ENCODE measurements at regions not wholly inside any gene's neighbourhood (a gene's known extent, or its start where the extent isn't known, plus 50 kb on each side); places are given as distances from the start of the nearest gene placed in this dataset.
"Not testable (repeated sequence)": the region's sequence is repeated elsewhere in the genome, so short reads cannot be mapped to it uniquely, and the experiment has no call there.

DNA sequence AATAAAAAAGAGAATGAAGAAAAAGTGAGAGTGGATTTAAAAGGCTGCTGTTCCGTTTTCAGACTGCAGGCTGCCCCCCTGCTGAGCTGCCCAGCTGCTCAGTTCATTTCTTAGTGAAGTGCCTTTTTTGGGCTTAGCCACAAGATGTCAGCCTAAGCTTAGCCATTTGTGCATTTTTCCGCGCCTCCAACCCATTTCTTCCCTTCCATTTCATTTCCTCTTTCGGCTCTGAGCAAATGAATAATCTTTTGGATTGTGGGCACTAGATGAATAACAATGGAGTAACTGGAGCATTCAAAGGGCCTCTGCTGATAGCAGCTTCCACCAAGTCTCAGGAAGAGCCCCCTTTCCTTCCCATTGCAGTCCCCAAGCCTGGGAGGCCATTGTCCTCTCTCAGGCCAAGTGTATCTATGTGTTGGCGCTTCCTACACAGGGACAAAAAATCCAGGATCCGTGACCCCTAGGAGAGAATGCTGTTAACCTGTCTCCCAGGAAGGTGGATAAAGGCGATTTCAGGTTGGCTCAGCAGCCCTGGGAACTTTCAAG, 83.5 kb upstream of the SPTLC3 start:
- peak; percentile 75 for DNase-seq

DNA sequence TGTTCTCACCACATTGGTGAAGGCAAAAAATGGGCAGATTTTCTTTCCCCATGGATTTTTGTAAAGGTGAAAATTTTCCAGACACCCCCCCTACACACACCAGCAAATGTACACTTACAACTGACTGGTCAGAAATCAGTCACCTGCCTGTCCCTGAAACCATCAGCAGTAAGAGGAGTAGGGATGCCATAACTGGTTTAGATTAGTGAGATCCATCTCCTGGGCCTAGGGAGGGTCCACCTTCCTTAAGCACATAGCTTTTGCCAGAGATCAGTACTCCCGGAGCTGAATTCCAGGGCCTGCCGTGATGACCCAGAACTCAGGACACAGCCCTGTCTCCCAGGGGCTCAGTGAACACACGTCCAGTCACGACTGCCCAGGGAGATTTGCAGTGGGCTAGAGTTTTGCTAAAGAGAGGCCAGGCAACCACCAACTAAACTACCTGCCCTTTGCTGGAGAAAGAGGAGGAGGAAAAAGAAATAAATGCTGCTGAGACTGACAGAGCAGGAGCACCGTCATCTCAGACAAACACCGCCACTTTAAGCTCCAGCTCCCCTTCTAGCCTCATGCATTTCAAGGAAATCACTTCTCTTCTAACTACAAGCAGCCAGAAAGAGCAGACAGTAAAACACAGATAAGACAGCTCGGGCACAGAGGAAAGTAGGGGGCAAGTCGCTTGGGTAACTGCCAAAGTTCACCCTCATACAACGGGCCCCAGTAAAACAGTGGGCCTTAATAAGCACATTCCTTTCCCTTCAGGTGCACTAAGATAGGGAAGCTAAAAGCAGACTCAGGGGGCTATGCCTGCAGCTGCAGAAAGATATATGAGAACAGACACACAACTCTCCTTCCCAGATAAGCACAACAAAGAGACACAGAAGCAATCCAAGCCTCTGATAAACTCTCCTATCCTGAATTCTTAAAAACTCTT, 82.6 kb upstream of the SPTLC3 start:
- DNase-seq: no peak

DNA sequence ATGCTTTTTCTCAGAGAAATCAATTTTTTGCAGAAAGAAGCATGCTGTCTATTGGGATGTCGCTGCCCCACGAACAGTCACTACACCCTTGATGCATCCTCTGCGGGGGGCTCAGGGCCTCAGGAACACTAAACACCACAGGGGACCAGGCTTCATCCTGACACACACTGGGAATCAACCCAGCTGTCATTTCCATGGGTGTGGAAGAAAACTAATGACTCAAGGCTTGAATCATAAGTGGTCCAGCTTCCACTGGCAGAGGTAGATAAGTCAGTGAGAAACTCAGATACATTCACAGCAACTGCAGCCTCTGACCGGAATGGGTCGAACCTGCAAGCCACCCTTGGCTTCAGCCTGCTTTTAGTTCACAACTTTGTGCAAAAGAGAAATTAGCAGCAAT, 81.3 kb upstream of the SPTLC3 start:
- DNase-seq: no peak

DNA sequence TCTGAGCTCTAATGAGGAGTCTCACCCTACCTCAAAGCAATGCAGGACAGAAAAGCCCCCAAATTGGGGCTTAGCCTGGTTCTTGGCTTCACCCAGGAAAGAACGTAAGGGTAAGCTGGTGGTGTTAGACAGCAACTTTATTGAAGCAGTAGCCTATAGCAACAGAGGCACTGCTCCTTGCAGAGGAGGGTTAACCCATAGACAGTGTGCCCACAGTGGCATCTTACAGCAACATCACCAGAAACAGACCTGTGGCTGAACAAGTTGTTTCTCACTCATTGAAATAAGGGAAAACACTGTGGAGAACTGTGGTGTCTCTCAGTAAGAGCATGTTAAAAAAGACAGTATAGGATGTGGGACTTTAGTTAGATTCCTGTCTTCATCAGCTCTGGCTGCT, 80.4 kb upstream of the SPTLC3 start:
- no peak for DNase-seq

- no peak for DNase-seq
Measured at GRCh38 chr20:12928755-12929401, 79.9 kb upstream of the SPTLC3 start.

DNA sequence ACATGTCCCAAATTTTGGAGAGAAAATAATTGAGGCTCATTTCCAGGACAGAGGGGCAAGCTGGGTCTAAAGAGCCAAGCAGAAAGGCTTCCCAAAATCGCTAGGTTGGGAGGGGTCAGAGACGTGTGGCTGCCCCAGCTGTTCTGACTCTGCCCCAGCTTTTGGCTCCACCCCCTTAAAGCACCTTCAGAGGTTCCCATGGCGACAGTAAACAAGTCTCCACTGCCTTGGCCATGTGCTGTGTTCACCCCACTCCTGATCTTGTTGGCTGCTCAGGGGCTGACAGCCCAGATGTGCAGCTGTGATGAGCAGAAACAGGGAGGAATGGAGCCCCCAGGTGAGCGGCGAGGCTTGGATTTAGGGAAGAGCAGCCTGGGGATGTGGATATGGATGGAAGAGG, 72.8 kb upstream of the SPTLC3 start:
- DNase-seq: peak; percentile 17

DNA sequence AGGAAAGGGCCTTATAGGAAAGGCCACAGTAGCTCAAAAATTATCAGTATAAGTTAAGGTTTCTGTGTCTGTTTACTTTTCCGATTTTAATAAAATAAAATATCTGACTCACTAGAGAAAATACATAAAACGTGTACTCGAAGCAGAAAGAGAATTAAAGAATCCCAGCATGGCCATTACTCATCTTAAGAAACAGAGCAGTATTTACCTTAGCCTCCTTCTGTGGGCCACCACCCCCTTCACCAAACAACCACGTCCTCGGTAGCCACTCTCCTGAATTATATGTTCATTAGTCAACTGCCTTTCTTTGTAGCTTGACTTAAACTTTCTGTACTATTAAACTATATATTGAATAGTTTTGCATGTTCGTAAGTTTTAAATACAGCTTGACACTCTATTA, 72.2 kb upstream of the SPTLC3 start:
- DNase-seq: no peak

- no peak for DNase-seq
Measured at GRCh38 chr20:12941025-12941424, 67.7 kb upstream of the SPTLC3 start.

DNA sequence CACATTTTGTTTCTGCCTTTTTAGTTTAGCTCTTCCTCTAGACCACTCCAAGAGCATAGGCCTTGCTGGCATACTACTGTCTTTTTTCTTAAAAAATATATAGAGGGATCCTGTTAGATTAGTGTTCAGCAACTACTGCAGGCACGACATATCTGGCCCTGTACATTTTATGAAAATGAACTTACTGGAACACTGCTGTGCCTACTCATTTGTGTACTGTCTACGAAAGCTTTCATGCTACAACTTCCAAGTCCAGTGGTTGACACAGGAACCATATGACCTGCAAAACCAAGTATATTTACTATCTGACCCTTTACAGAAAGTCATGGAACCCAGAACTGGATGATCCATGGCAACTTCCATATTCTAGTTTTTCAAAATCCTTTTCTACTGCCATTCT, 66.6 kb upstream of the SPTLC3 start:
- no peak for DNase-seq

DNA sequence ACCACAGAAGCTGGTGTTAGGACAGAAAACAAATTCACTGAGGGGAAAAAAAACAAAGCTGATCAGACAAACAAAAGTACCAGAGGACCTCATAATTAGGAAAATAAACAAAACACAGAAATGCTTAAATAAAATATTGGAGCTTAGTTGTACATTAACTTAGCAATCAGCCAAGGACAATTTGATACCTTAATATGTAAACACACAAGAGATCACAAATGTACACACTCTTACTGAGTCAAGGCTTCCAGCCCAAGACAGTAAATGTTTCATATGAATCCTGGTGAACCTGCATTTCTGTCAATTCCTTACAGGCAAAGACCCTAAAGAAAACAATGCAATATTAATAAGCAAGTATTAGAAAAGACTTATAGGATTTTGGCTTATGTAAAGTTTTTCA, 62.0 kb upstream of the SPTLC3 start:
- DNase-seq: no peak

DNA sequence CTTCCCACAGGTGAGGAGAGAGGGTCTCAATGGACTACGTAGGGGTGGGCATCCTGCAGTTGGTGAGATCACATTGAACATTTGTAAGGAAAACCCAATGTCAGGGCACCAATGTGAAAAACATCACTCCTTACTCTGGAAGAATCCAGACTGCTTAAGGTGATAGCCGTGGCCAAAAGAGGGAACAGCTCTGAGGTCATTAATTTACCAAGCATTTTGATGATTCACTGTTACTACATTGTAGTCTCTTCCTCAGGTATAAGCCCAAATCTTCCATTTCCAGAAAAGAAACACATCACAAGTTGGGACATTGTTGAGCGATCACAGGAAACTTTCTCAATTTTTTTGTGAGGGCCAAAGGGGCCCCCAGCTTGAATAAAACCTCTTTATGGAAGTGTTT, 61.1 kb upstream of the SPTLC3 start:
- no peak for DNase-seq

DNA sequence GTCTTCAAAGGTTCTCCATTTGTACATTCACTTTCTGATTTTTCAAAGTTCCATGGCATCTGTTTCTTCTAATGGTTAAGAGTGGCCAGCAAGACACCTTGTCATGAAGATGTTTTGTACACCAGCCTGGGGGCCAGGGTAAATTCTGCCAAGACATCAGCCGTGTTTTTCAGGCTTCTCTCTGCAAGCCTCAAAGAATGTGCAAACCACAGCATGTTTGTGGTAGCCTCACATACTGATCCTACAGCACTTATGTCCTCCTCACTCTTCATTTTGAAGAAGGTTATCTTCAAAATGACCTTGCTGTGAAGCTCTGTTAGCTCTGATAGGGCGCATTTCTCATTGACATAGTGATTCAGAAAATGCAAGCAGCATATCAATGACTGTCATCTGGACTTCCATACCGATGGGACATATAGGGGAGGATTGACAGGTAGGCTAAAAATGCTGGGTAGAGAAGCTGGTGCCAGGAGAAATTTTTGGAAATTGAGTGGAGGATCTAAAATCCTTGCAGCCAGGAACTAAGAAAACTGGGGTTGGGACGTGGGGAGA, 59.3 kb upstream of the SPTLC3 start:
- DNase-seq: no peak

- DNase-seq: not testable (repeated sequence)
Measured at GRCh38 chr20:12954254-12954653, 54.5 kb upstream of the SPTLC3 start.

GRCh38 chr20:12955611-12956010, 53.2 kb upstream of the SPTLC3 start:
- DNase-seq: no peak

DNA sequence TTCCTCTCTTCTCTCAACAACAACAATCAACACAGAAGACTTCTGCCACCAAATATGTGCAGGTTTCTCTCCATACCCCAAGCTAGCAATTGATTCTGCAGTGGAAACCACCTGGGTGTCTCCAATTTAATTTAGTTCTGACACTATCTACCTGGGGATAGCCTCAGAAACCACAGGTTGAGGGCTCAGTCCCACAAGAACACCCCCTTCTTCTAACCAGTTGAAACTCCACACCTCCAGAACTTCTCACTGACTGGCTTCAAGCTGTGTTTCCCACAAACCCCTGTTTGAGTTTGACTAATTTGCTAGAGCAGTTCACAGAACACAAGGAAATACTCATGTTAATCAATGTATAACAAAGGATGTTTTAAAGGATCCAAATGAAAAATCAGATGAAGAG, 52.5 kb upstream of the SPTLC3 start:
- no peak for DNase-seq

- no peak for DNase-seq
Measured at GRCh38 chr20:12957968-12958367, 50.8 kb upstream of the SPTLC3 start.

Measured in NCI-H748 treated with DMSO at 0.1 percent for 48 hours (cell line).